GM06990 (cell line): ENCODE measurements at regions not wholly inside any gene's neighbourhood (a gene's known extent, or its start where the extent isn't known, plus 50 kb on each side); places are given as distances from the start of the nearest gene placed in this dataset.
A peak's percentile ranks its signal among the peaks of the same experiment; 100 is the strongest.

Source experiments
- DNase-seq: peaks from one replicate; pipeline ENCODE4 v3.0.0-alpha.2; 2011; ENCODE audit not compliant: insufficient read length; ENCODE audit errors: extremely low read depth
- H3K27me3 ChIP-seq: replicated peaks from 2 replicates; pipeline ENCODE4 v1.6.0; 2011; ENCODE audit warnings: low read length; ENCODE audit not compliant: control insufficient read depth, insufficient read depth
- H3K36me3 ChIP-seq: 2 replicates; pipeline ENCODE4 v1.5.1; 2011; ENCODE audit warnings: low read length; ENCODE audit not compliant: control insufficient read depth, insufficient read depth
- H3K4me3 ChIP-seq: replicated peaks from 2 replicates; pipeline ENCODE4 v1.5.1; 2011; ENCODE audit warnings: low read depth, mild to moderate bottlenecking, control low read depth, low read length
- CTCF ChIP-seq: IDR thresholded peaks from 2 replicates; pipeline ENCODE4 v1.5.1; 2011; ENCODE audit warnings: low read length, control low read depth, mild to moderate bottlenecking, inconsistent platforms; ENCODE audit not compliant: insufficient read depth, poor library complexity, severe bottlenecking

DNA sequence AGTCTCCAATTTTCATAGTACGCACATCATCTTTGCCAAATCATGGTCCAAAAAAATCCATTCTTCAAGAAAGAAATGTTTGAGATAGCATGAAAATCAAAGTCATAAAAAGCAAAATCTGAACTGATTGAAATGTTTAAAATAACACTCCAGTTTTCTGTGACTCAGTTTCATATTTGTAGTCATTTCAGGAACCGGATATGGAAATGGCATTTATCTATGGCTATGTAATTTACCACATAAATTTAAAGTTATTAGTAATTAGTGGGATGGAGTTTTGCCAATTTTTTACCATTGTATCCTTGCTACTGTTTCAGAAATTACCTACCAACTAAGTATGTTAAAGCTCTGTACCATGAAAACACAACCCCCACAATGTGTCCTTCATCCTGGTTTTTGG is 456.6 kb upstream of the ACVR2A start:
- Histone ChIP-seq H3K4me3 (no peak overlapping the region), H3K27me3 (no peaks in the 10 kb centered on the region), H3K36me3 (no peaks in the 10 kb centered on the region)
- no peak for TF ChIP-seq CTCF
- DNase-seq, result peak; percentile 15

DNA sequence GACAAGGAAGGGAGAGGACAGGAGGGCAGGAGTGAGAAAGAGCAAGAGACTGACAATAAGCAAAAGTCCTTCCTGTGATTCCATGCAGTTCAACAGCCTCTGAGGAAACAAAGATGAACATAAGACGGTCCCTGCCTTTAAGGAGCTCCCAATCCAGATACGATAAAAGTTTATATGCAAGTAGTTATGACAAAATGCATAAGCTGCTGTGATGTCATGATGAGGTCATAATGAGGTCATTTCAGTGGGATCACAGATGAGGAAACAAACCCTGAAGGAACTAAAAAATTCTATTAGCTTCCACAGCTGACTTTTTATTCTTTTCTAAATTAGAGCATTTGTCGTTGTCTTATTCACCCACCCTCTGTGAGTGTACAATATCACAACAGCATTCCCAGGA is 458.5 kb upstream of the ACVR2A start:
- no peaks in the 10 kb centered on the region for H3K36me3 ChIP-seq
- no peak for DNase-seq
- H3K27me3 ChIP-seq, result no peaks in the 10 kb centered on the region
- TF ChIP-seq CTCF, result no peak
- H3K4me3 ChIP-seq, result no peak overlapping the region

DNA sequence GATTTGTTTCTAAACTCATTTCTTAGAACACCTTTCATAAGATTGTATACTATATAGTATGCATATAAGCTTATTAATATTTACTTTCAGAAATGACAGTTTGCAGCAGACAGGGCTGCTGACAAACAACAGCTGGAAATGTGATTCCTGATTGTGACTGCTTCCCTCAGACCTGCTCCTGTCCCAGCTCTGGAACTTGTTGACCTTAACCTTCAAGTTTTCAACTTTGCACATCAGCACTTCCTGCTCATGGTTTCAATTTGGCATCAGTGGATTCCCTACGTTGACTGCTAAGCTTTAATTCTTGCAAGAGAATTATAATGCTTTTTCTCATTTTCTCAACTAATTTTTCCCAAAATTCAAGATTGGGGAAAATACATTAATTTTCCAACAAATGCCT is 459.2 kb upstream of the ACVR2A start:
- no peak for DNase-seq
- Histone ChIP-seq H3K4me3 (no peak overlapping the region), H3K36me3 (no peaks in the 10 kb centered on the region), H3K27me3 (no peaks in the 10 kb centered on the region)
- TF ChIP-seq CTCF, result no peak

DNA sequence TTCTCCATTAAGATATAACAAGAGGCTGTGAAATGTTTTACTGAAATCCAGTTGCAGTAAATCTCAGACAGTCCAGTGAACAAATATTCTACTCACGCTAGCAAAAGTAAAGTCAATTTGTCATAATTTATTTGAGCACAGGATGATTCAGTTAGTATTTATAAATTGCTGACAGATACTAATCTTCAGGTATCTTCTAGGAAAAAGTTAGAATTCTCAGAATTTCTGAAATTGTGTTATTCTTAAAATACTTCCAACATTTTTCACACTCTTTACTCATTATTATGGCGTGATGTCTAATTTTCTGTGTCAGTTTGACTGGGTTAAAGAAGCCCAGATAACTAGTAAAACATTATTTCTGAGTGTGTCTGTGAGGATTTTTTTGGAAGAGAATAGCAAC is 460.2 kb upstream of the ACVR2A start:
- H3K4me3 ChIP-seq, result no peak overlapping the region
- no peak for DNase-seq
- no peaks in the 10 kb centered on the region for H3K27me3 ChIP-seq
- H3K36me3 ChIP-seq, result no peaks in the 10 kb centered on the region
- no peak for TF ChIP-seq CTCF

DNA sequence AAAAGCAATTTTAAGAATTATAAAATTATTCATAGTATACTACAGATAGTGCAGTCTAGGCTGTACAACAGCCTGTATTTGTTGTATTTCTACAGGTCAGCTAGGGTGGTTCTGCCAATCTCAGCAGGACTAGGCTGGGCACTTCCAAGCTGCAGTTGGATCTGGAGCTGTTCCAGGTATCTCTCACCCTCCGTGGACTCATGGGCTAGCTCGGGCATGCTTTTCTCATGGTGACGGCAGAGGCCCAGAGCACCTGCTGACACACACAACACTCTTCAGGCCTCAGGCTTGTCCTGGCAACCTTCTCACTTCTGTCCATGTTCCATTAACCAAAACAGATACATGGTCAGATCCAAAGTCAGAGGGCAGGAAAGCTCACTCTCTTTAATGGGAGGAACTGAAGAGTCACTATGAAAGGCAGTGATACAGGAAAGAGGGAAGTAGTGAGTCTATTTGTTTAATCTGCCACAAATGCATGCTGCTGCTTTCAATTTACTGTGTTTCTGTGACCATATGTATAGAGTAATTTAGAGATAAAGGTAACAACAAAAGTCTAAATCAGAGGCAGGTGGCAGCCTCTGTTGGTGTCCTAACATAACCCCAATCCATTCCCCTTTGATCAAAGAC is 462.4 kb upstream of the ACVR2A start:
- DNase-seq, result no peak
- Histone ChIP-seq H3K27me3 (no peaks in the 10 kb centered on the region), H3K36me3 (no peaks in the 10 kb centered on the region), H3K4me3 (no peak overlapping the region)
- no peak for TF ChIP-seq CTCF

DNA sequence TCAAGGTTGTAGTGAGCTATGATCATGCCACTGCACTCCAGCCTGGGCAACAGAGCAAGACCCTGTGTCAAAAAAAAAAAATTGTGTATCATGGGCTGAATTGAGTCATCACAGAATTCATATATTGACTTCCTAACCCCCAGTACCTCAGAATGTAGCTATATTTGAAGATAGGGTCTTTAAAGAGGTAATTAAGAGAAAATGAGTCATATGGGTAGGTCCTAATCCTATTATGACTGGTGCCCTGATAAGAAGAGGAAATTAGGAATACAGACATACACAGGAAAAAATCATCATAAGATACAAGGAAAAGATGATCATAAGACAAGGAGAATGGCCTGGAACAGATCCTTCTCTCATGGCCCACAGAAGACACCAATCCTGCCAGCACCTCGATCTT is 466.4 kb upstream of the ACVR2A start:
- TF ChIP-seq CTCF, result no peak
- DNase-seq, result no peak
- Histone ChIP-seq H3K4me3 (no peak overlapping the region), H3K36me3 (no peaks in the 10 kb centered on the region), H3K27me3 (no peaks in the 10 kb centered on the region)
